Endothelial cell (in vitro differentiated cells): ENCODE measurements at regions not wholly inside any gene's neighbourhood (a gene's known extent, or its start where the extent isn't known, plus 50 kb on each side); places are given as distances from the start of the nearest gene placed in this dataset.
"Not testable (repeated sequence)": the region's sequence is repeated elsewhere in the genome, so short reads cannot be mapped to it uniquely, and the experiment has no call there.

ENCODE experiments used
- DNase-seq: peaks from one replicate; pipeline ENCODE4 v3.0.0; 2021; ENCODE audit warnings: low spot score
- H3K27ac Mint-ChIP-seq: one replicate; pipeline ENCODE4 v1.8.0; 2021; ENCODE audit warnings: mixed read lengths, inconsistent platforms; ENCODE audit not compliant: unreplicated experiment
- H3K27me3 Mint-ChIP-seq: one replicate; pipeline ENCODE4 v1.8.0; 2021; ENCODE audit warnings: mild to moderate bottlenecking, moderate library complexity, mixed read lengths, inconsistent platforms; ENCODE audit not compliant: unreplicated experiment
- H3K36me3 Mint-ChIP-seq: one replicate; pipeline ENCODE4 v1.8.0; 2021; ENCODE audit warnings: mild to moderate bottlenecking, low read depth, mixed read lengths, inconsistent platforms; ENCODE audit not compliant: unreplicated experiment
- H3K4me1 Mint-ChIP-seq: one replicate; pipeline ENCODE4 v1.8.0; 2021; ENCODE audit warnings: mild to moderate bottlenecking, mixed read lengths, inconsistent platforms; ENCODE audit not compliant: unreplicated experiment
- H3K4me3 Mint-ChIP-seq: one replicate; pipeline ENCODE4 v1.8.0; 2021; ENCODE audit warnings: mild to moderate bottlenecking, mixed read lengths, inconsistent platforms; ENCODE audit not compliant: unreplicated experiment
- H3K9me3 Mint-ChIP-seq: one replicate; pipeline ENCODE4 v1.8.0; 2021; ENCODE audit warnings: mixed read lengths, inconsistent platforms; ENCODE audit not compliant: unreplicated experiment
- CTCF ChIP-seq: fragments of 200-600 bp; sonication (generic); IDR thresholded peaks from one replicate; pipeline ENCODE4 v1.5.0; 2021; ENCODE audit warnings: antibody characterized with exemption; ENCODE audit not compliant: unreplicated experiment

GRCh38 chr2:145749556-145749955 is 1229.6 kb upstream of the ZEB2 start:
- Mint-ChIP-seq H3K36me3 (no peaks in the 10 kb centered on the region), H3K9me3 (no peaks in the 10 kb centered on the region), H3K27ac (peak overlapping the region; percentile 27), H3K4me1 (peaks cover 56% of the 10 kb centered on the region), H3K4me3 (no peak overlapping the region), H3K27me3 (no peaks in the 10 kb centered on the region)
- TF ChIP-seq CTCF, result no peak
- DNase-seq, result no peak

- no peaks in the 10 kb centered on the region for H3K36me3 Mint-ChIP-seq
- TF ChIP-seq CTCF, result no peak
- no peak for DNase-seq
- peaks cover 57% of the 10 kb centered on the region for H3K4me1 Mint-ChIP-seq
- H3K4me3 Mint-ChIP-seq, result no peak overlapping the region
- no peaks in the 10 kb centered on the region for H3K27me3 Mint-ChIP-seq
- no peak overlapping the region for H3K27ac Mint-ChIP-seq
- H3K9me3 Mint-ChIP-seq, result no peaks in the 10 kb centered on the region
These were observed 1229.0 kb upstream of the ZEB2 start for GRCh38 chr2:145748927-145749326.

- no peak overlapping the region for H3K27ac Mint-ChIP-seq
These were observed 1227.8 kb upstream of the ZEB2 start for GRCh38 chr2:145747715-145748114.

GRCh38 chr2:145745387-145745721 is 1225.4 kb upstream of the ZEB2 start:
- not testable (repeated sequence) for H3K27me3 Mint-ChIP-seq, H3K36me3 Mint-ChIP-seq, DNase-seq, H3K27ac Mint-ChIP-seq, H3K4me3 Mint-ChIP-seq, H3K9me3 Mint-ChIP-seq
- peaks cover 38% of the 10 kb centered on the region for H3K4me1 Mint-ChIP-seq

More at GRCh38 chr2:145747715-145748114, 1227.8 kb upstream of the ZEB2 start:
- H3K4me1 Mint-ChIP-seq, result peaks cover 57% of the 10 kb centered on the region
- H3K4me3 Mint-ChIP-seq, result no peak overlapping the region
- H3K9me3 Mint-ChIP-seq, result no peaks in the 10 kb centered on the region
- no peak for TF ChIP-seq CTCF
- H3K27me3 Mint-ChIP-seq, result no peaks in the 10 kb centered on the region
- no peak for DNase-seq
- H3K36me3 Mint-ChIP-seq, result no peaks in the 10 kb centered on the region

GRCh38 chr2:145744541-145745386 is 1224.8 kb upstream of the ZEB2 start:
- Mint-ChIP-seq H3K9me3 (no peaks in the 10 kb centered on the region), H3K4me3 (no peak overlapping the region), H3K36me3 (no peaks in the 10 kb centered on the region), H3K4me1 (peaks cover 34% of the 10 kb centered on the region), H3K27ac (no peak overlapping the region), H3K27me3 (no peaks in the 10 kb centered on the region)
- no peak for DNase-seq
- TF ChIP-seq CTCF, result no peak
